Transverse colon (tissue), 4 donors: ENCODE measurements at regions not wholly inside any gene's neighbourhood (a gene's known extent, or its start where the extent isn't known, plus 50 kb on each side); places are given as distances from the start of the nearest gene placed in this dataset.

Experiments
- CTCF ChIP-seq, 5 experiments: fragments of 200-600 bp in 3 of 5; fragments of 450-650 bp in 2 of 5; sonication (generic) in 3 of 5; IDR thresholded peaks; 1 replicate in 2 of 5; 2 replicates in 3 of 5; pipeline ENCODE4 v1.5.1; 2016 to 2017; ENCODE audit warnings: antibody characterized with exemption in 5 of 5, inconsistent platforms in 3 of 5, mild to moderate bottlenecking in 2 of 5, moderate library complexity in 1 of 5
- EP300 ChIP-seq: sonication (generic); formaldehyde crosslinking; IDR thresholded peaks from one replicate; pipeline ENCODE4 v1.6.1; 2017; ENCODE audit warnings: antibody characterized with exemption, low read depth
- POLR2A ChIP-seq: fragments of 450-650 bp; IDR thresholded peaks from one replicate; pipeline ENCODE4 v1.6.1; 2016; ENCODE audit warnings: antibody characterized with exemption, mild to moderate bottlenecking, moderate library complexity
- POLR2AphosphoS5 ChIP-seq, 3 donors: sonication (generic); formaldehyde crosslinking; IDR thresholded peaks; one replicate each; pipeline ENCODE4 v1.6.1; 2016; ENCODE audit warnings: antibody characterized with exemption in 3 of 3

GRCh38 chr2:76188334-76189008 lies 477.8 kb upstream of the GCFC2 start:
- TF ChIP-seq CTCF (IDR thresholded peaks at IDR 0.05) = no peak
- no peak for TF ChIP-seq EP300
- TF ChIP-seq POLR2AphosphoS5 (IDR thresholded peaks at IDR 0.05) = no peak
- TF ChIP-seq POLR2A = no peak
